HG02884 (cell line): ENCODE measurements at regions not wholly inside any gene's neighbourhood (a gene's known extent, or its start where the extent isn't known, plus 50 kb on each side); places are given as distances from the start of the nearest gene placed in this dataset.
"Not testable (repeated sequence)": the region's sequence is repeated elsewhere in the genome, so short reads cannot be mapped to it uniquely, and the experiment has no call there.

ENCODE experiments used
- ATAC-seq: cut with Tn5 transposase; IDR thresholded peaks from one replicate; pipeline ENCODE4 v1.9.1; 2021; ENCODE audit warnings: mild to moderate bottlenecking, moderate library complexity; ENCODE audit not compliant: unreplicated experiment

- ATAC-seq, result no peak
These were observed 485.1 kb upstream of the TENM3 start for GRCh38 chr4:181757910-181758660.

- no peak for ATAC-seq
These were observed 482.6 kb upstream of the TENM3 start for GRCh38 chr4:181760560-181760959.

GRCh38 chr4:181761156-181761555, 482.0 kb upstream of the TENM3 start:
- ATAC-seq, result no peak

GRCh38 chr4:181766061-181766548, 477.1 kb upstream of the TENM3 start:
- ATAC-seq, result no peak

- no peak for ATAC-seq
These were observed 472.2 kb upstream of the TENM3 start for GRCh38 chr4:181770971-181771370.

GRCh38 chr4:181775298-181775697, 467.9 kb upstream of the TENM3 start:
- ATAC-seq, result no peak

GRCh38 chr4:181776264-181777054, 466.7 kb upstream of the TENM3 start:
- no peak for ATAC-seq

GRCh38 chr4:181777518-181777917, 465.7 kb upstream of the TENM3 start:
- ATAC-seq, result no peak

- ATAC-seq, result no peak
These were observed 458.3 kb upstream of the TENM3 start for GRCh38 chr4:181784881-181785280.

- ATAC-seq, result no peak
These were observed 450.6 kb upstream of the TENM3 start for GRCh38 chr4:181792641-181793040.

- no peak for ATAC-seq
These were observed 450.1 kb upstream of the TENM3 start for GRCh38 chr4:181793096-181793495.

- ATAC-seq, result no peak
These were observed 446.7 kb upstream of the TENM3 start for GRCh38 chr4:181796502-181796901.

- no peak for ATAC-seq
These were observed 444.7 kb upstream of the TENM3 start for GRCh38 chr4:181798536-181798935.

- no peak for ATAC-seq
These were observed 443.6 kb upstream of the TENM3 start for GRCh38 chr4:181799561-181800069.

GRCh38 chr4:181802207-181802606, 441.0 kb upstream of the TENM3 start:
- no peak for ATAC-seq

GRCh38 chr4:181807771-181808170, 435.4 kb upstream of the TENM3 start:
- ATAC-seq, result no peak

- ATAC-seq, result no peak
These were observed 432.5 kb upstream of the TENM3 start for GRCh38 chr4:181810711-181811110.

- not testable (repeated sequence) for ATAC-seq
These were observed 431.7 kb upstream of the TENM3 start for GRCh38 chr4:181811550-181811949.

- ATAC-seq, result no peak
These were observed 423.3 kb upstream of the TENM3 start for GRCh38 chr4:181819946-181820345.

GRCh38 chr4:181820553-181820952, 422.6 kb upstream of the TENM3 start:
- ATAC-seq, result no peak

- ATAC-seq, result no peak
These were observed 421.9 kb upstream of the TENM3 start for GRCh38 chr4:181821039-181822004.
